OCI-LY1 (cell line): ENCODE measurements at regions not wholly inside any gene's neighbourhood (a gene's known extent, or its start where the extent isn't known, plus 50 kb on each side); places are given as distances from the start of the nearest gene placed in this dataset.

Experiments used
- EZH2 ChIP-seq: fragments of 200-600 bp; sonication (generic), shearing (Covaris generic); IDR thresholded peaks from 2 replicates; pipeline ENCODE4 v1.8.0; 2017; ENCODE audit warnings: borderline replicate concordance, mixed run types, mild to moderate bottlenecking, antibody characterized with exemption, low read length, moderate library complexity, mixed read lengths
- TF ChIP-seq, protein P1 (sequence below): fragments of 200-600 bp; sonication (generic), shearing (Covaris generic); IDR thresholded peaks from 2 replicates; pipeline ENCODE4 v1.5.1; 2017; ENCODE audit warnings: mild to moderate bottlenecking, antibody characterized with exemption, low read length, moderate library complexity, mixed read lengths

GRCh38 chr6:110548110-110548847, 71.9 kb upstream of the SLC22A16 start:
- TF ChIP-seq, protein P1, sequence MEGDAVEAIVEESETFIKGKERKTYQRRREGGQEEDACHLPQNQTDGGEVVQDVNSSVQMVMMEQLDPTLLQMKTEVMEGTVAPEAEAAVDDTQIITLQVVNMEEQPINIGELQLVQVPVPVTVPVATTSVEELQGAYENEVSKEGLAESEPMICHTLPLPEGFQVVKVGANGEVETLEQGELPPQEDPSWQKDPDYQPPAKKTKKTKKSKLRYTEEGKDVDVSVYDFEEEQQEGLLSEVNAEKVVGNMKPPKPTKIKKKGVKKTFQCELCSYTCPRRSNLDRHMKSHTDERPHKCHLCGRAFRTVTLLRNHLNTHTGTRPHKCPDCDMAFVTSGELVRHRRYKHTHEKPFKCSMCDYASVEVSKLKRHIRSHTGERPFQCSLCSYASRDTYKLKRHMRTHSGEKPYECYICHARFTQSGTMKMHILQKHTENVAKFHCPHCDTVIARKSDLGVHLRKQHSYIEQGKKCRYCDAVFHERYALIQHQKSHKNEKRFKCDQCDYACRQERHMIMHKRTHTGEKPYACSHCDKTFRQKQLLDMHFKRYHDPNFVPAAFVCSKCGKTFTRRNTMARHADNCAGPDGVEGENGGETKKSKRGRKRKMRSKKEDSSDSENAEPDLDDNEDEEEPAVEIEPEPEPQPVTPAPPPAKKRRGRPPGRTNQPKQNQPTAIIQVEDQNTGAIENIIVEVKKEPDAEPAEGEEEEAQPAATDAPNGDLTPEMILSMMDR = no peak
- no peak for TF ChIP-seq EZH2
